ENCODE measurements at regions not wholly inside any gene's neighbourhood (a gene's known extent, or its start where the extent isn't known, plus 50 kb on each side); places are given as distances from the start of the nearest gene placed in this dataset.

GRCh38 chr2:155733091-155733853 lies 599.2 kb downstream of the NR4A2 start:
- DNase-seq (ENCODE audit: low spot score) (no peak), ATAC-seq (no peak)
- Histone ChIP-seq H3K79me2 (replicated peaks; ENCODE audit: insufficient read depth) (no peaks in the 10 kb centered on the region), H3K27ac (ENCODE audit: low read depth) (no peak overlapping the region), H2AFZ (no peak overlapping the region), H3K4me3 (no peak overlapping the region), H3K4me1 (ENCODE audit: insufficient read depth) (peaks cover 36% of the 10 kb centered on the region), H4K20me1 (replicated peaks; ENCODE audit: insufficient read depth) (no peaks in the 10 kb centered on the region), H3K9me2 (ENCODE audit: insufficient read depth) (no peaks in the 10 kb centered on the region), H3K27me3 (ENCODE audit: insufficient read depth) (no peaks in the 10 kb centered on the region), H3K36me3 (ENCODE audit: insufficient read depth) (no peaks in the 10 kb centered on the region), H3K4me2 (no peak overlapping the region), H3F3A (replicated peaks; ENCODE audit: low read depth) (no peaks in the 10 kb centered on the region)
- Mint-ChIP-seq H3K36me3 (ENCODE audit: low read depth) (no peaks in the 10 kb centered on the region), H3K4me1 (peaks cover 38% of the 10 kb centered on the region), H3K27ac (no peak overlapping the region), H3K4me3 (no peak overlapping the region), H3K9me3 (no peaks in the 10 kb centered on the region), H3K27me3 (ENCODE audit: insufficient read depth, low read depth, poor library complexity) (no peaks in the 10 kb centered on the region)
- TF ChIP-seq ZNF114 (CRISPR knock-in tag; IDR thresholded peaks at IDR 0.05) (no peak), EZH2 (IDR thresholded peaks at IDR 0.05; ENCODE audit: low read depth, unreplicated experiment) (no peak), JUNB (IDR thresholded peaks at IDR 0.05; ENCODE audit: unreplicated experiment) (no peak), POLR2AphosphoS5 (IDR thresholded peaks at IDR 0.05; ENCODE audit: low read depth) (no peak), REST (IDR thresholded peaks at IDR 0.05; ENCODE audit: unreplicated experiment) (no peak), EZH2phosphoT487 (IDR thresholded peaks at IDR 0.05; ENCODE audit: unreplicated experiment) (no peak), ZNF462 (CRISPR knock-in tag; IDR thresholded peaks at IDR 0.05) (no peak)
- TF ChIP-seq, protein P1, sequence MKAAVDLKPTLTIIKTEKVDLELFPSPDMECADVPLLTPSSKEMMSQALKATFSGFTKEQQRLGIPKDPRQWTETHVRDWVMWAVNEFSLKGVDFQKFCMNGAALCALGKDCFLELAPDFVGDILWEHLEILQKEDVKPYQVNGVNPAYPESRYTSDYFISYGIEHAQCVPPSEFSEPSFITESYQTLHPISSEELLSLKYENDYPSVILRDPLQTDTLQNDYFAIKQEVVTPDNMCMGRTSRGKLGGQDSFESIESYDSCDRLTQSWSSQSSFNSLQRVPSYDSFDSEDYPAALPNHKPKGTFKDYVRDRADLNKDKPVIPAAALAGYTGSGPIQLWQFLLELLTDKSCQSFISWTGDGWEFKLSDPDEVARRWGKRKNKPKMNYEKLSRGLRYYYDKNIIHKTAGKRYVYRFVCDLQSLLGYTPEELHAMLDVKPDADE (IDR thresholded peaks at IDR 0.05), result no peak

Data from GM23338 (cell line).